HEK293 (cell line): ENCODE measurements at regions not wholly inside any gene's neighbourhood (a gene's known extent, or its start where the extent isn't known, plus 50 kb on each side); places are given as distances from the start of the nearest gene placed in this dataset.

Experiments
- CTCF ChIP-seq: fragments of 450-650 bp; formaldehyde crosslinking; IDR thresholded peaks from 2 replicates; pipeline ENCODE4 v1.5.1; 2016; ENCODE audit warnings: missing biosample characterization, missing genetic modification characterization
- HIC1 ChIP-seq: fragments of 450-650 bp; formaldehyde crosslinking; IDR thresholded peaks from 2 replicates; pipeline ENCODE4 v1.5.1; 2016; ENCODE audit warnings: missing biosample characterization, missing genetic modification characterization
- KLF8 ChIP-seq: fragments of 450-650 bp; formaldehyde crosslinking; IDR thresholded peaks from 2 replicates; pipeline ENCODE4 v1.5.1; 2016; ENCODE audit warnings: missing biosample characterization, missing genetic modification characterization
- PATZ1 ChIP-seq: fragments of 450-650 bp; formaldehyde crosslinking; IDR thresholded peaks from 2 replicates; pipeline ENCODE4 v1.5.1; 2016; ENCODE audit warnings: missing biosample characterization, missing genetic modification characterization
- SETDB1 ChIP-seq: IDR thresholded peaks from one replicate; pipeline ENCODE4 v1.6.1; 2017; ENCODE audit warnings: mild to moderate bottlenecking, low read length, moderate library complexity, mixed read lengths; ENCODE audit not compliant: insufficient read length
- SP2 ChIP-seq: fragments of 450-650 bp; formaldehyde crosslinking; IDR thresholded peaks from 2 replicates; pipeline ENCODE4 v1.5.1; 2016; ENCODE audit warnings: missing biosample characterization, missing genetic modification characterization
- ZNF121 ChIP-seq: fragments of 450-650 bp; formaldehyde crosslinking; IDR thresholded peaks from 2 replicates; pipeline ENCODE4 v1.5.1; 2016; ENCODE audit warnings: missing biosample characterization, missing genetic modification characterization
- ZNF501 ChIP-seq: fragments of 450-650 bp; formaldehyde crosslinking; IDR thresholded peaks from 2 replicates; pipeline ENCODE4 v1.5.1; 2016; ENCODE audit warnings: missing biosample characterization, missing genetic modification characterization
- ZNF529 ChIP-seq: fragments of 450-650 bp; formaldehyde crosslinking; IDR thresholded peaks from 2 replicates; pipeline ENCODE4 v1.5.1; 2017; ENCODE audit warnings: missing genetic modification characterization, missing biosample characterization; ENCODE audit not compliant: insufficient replicate concordance
- ZNF580 ChIP-seq: fragments of 450-650 bp; formaldehyde crosslinking; IDR thresholded peaks from 2 replicates; pipeline ENCODE4 v1.5.1; 2016; ENCODE audit warnings: missing biosample characterization, missing genetic modification characterization
- ZNF704 ChIP-seq: fragments of 450-650 bp; formaldehyde crosslinking; IDR thresholded peaks from 2 replicates; pipeline ENCODE4 v1.5.1; 2016; ENCODE audit warnings: missing biosample characterization, missing genetic modification characterization
- ZNF777 ChIP-seq: fragments of 450-650 bp; formaldehyde crosslinking; IDR thresholded peaks from 2 replicates; pipeline ENCODE4 v1.5.1; 2017; ENCODE audit warnings: missing biosample characterization, missing genetic modification characterization, borderline replicate concordance
- ZNF837 ChIP-seq: fragments of 450-650 bp; formaldehyde crosslinking; IDR thresholded peaks from 2 replicates; pipeline ENCODE4 v1.5.1; 2016; ENCODE audit warnings: missing biosample characterization, missing genetic modification characterization

- TF ChIP-seq CTCF (tag by site-specific recombination) = no peak
- no peak for TF ChIP-seq ZNF580 (tag by site-specific recombination)
- no peak for TF ChIP-seq ZNF121 (tag by site-specific recombination)
- TF ChIP-seq PATZ1 (tag by site-specific recombination) = no peak
- no peak for TF ChIP-seq HIC1 (tag by site-specific recombination)
- TF ChIP-seq KLF8 (tag by site-specific recombination) = no peak
- no peak for TF ChIP-seq ZNF777
- no peak for TF ChIP-seq ZNF837 (tag by site-specific recombination)
- no peak for TF ChIP-seq ZNF704
- no peak for TF ChIP-seq ZNF501
- TF ChIP-seq SETDB1 = no peak
- TF ChIP-seq ZNF529 (tag by site-specific recombination) = no peak
- no peak for TF ChIP-seq SP2
These were observed 372.4 kb upstream of the ATP5MC3 start for GRCh38 chr2:175553910-175554309.
